GM18505 (cell line): ENCODE measurements at regions not wholly inside any gene's neighbourhood (a gene's known extent, or its start where the extent isn't known, plus 50 kb on each side); places are given as distances from the start of the nearest gene placed in this dataset.

Source experiments
- ATAC-seq: cut with Tn5 transposase; IDR thresholded peaks from one replicate; pipeline ENCODE4 v1.9.1; 2021; ENCODE audit not compliant: unreplicated experiment
- POLR2A ChIP-seq: IDR thresholded peaks from 4 replicates; pipeline ENCODE4 v1.6.1; 2011; ENCODE audit warnings: borderline replicate concordance; ENCODE audit not compliant: insufficient read depth, insufficient read length; ENCODE audit errors: extremely low read depth

DNA sequence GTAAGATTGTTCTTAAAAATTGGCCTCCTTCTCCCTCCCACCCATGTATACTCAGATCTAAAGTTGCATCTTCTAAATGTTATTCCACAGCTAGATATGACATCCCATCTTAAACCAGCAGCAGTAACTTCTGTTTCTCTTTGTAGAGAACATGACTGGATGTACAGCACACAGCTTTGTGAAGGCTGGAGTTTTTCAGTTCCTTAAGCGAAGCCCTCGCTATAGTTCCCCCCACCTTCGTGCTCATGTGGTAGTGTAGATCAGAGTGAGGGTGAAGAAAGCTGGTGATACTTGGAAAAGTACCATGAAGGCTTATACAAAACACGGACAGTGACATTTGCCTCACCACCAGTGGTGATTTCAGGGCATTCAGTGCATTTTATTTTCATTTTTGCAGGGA lies 137.5 kb downstream of the MAT2B start:
- TF ChIP-seq POLR2A, result no peak
- no peak for ATAC-seq

DNA sequence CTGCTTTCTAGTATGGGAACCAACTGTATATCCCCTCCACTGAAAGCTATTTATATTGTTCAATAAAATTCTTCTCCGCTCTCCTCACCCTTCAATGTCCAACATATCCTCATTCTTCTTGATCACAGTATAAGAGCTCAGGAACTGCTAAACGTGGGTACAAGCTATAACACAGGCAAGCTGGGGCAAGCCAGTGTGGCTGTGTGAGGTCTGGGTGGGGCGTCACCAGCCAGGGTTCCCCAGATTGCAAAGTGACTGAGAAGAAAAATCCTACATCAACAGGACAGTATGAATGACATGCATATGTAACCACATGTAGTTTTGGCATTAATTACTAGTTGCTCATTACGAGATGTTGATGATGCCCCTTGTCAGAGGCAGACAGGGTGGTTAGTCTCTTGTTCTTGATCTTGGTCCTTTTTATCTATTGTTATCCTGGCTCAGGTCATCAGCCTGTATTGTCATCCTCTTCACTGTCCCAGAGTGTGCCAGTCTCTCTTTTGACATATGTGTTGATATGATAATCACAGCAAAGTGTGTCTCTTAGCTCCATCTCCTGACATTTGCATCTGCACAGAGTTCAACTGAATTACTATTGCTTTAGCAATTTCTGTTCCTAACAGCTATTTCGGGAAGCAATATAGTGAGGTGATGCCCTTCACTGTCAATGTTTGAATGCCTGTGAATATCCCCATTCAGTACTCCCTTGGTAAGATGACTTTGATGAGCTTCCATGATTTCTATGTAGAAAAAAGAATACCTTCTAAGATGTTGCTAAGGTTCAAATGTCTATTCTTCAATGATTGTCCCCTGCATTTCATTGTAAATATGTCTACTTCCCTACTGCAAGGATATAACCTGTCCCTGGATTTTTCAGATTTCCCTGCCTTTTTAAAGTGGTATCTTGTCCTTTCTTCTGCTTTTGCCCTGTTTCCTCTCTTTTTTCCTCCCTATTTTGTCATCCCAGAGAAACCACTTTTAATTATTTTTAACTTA lies 140.3 kb downstream of the MAT2B start:
- no peak for ATAC-seq
- no peak for TF ChIP-seq POLR2A

DNA sequence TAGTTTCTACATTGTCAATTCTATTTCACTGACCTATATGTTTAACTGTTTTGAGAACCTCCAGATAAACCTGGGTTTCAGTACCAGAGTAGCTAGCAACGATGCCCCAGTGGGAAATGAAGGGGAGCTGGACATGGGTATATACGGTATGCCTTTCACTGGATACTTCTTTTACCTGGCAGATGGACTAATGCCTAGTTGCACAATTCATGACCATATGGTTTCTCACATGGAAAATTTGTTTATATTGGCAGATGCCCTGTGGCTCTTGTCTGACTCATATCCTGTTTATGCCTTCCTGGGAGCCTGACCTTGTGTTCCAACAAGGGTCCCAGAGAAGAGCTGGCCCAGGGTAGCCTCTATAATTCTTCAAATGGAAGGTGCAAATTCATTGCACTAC lies 144.1 kb downstream of the MAT2B start:
- TF ChIP-seq POLR2A, result no peak
- ATAC-seq, result no peak

DNA sequence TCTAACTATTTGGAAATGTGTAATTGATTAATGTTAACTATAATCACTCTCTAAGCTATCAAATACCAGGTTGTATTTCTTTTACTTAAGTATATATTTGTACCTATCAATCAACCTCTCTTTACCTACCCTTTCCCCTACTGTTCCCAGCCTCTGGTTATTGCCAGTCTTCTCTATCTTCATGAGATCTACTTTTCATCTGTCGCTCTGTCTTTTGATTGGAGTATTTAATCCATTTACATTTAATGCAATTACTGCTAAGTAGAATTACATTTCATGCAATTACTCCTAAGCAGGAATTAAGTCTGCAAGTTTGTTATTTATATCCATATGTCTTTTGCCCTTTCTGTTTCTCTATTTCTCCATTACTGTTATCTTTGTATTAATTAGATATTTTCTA lies 148.1 kb downstream of the MAT2B start:
- no peak for TF ChIP-seq POLR2A
- no peak for ATAC-seq

DNA sequence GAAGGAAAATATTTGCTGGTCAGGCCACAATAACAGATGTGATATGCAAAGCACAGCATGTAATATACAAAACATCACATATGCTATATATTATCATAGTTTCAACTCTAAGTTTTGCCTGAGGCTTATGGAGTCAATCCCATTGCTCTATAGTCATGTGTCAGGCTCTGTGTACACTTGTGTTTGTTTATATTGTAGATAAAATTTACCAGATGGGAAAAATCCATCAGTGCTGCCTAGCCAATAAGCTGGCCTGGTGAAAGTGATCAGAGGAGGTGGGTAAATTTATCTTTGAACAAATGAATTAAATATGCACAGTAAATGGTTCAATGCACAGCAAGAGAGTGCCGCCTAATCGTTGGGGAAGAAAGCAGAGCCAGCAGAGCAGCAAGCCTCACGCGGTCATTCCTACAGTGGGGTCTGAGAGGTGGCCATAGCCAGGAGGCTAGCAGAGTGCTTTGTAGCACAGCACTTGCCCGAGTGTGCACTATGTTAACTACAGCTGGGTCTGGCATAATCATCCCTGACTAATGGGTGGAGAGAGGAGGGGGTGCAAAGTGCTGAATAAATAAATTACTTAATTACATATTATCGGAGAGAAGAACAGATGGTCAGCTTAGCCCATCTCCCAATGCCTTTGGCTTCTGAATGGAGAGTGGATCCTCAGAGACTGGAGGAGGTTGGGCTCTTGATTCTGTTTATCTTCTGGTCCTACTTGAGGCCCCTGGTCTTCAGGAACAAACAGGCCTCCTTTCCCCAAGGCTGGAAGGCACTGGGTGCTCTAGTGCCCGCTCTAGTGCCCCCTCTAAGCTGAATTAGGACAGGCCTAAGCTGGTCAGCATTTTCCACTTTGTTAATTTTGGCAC lies 153.5 kb downstream of the MAT2B start:
- TF ChIP-seq POLR2A, result no peak

DNA sequence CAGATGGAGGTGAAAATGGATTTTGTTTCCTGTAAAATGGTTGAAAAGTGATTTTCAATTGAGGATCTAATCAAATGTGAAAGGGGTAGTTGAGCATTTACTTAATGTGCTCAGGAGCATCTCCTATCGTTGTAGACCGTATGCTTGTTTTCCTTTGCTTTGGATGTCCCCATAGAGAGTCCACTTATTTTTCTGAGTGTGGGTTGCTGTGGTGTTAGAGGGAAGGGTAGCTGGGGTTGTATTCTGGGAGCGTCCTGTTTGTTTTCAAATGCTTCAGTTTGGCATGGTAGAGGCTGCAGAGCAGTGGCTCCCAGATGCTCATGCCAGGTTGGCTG lies 154.1 kb downstream of the MAT2B start:
- ATAC-seq, result no peak
- TF ChIP-seq POLR2A, result no peak

More for the DNA sequence above, 153.5 kb downstream of the MAT2B start:
- ATAC-seq, result no peak

DNA sequence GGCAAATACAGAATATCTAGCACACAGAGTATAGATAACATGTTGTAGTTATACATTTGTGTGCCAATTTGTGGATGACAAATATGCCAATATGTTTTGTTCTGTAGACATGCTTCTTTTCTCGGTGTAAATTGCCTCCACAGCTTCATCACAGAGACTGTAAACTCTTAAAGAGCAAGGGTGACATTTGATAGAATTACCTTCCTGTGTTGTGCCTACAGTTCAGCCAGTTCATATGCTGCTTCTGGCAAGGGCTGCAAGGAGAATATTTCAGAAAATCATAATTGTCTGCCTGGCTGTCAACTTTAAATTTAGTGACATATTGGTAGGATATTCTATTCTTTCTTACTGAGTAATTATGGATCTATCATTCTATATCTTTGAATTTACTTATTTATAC lies 155.1 kb downstream of the MAT2B start:
- no peak for ATAC-seq
- no peak for TF ChIP-seq POLR2A

DNA sequence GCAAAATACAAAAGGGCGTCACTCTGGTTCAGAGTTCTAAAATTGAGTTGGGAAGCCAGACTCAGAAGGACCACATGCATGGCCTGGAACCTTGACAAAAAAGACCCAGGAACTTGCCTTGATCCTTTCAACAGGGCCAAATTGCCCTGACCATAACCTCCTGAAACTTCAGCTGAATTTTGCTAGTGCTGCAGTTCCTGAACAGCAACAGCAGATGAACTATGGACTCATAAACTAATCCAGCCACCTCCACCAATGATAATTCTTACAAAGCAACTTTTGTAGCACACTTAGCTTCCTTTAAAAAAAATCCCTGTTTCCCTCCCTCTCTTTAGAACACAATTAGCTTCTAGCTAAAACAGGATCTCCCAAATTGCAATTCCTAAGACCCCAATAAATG lies 155.9 kb downstream of the MAT2B start:
- TF ChIP-seq POLR2A, result no peak
- ATAC-seq, result no peak

DNA sequence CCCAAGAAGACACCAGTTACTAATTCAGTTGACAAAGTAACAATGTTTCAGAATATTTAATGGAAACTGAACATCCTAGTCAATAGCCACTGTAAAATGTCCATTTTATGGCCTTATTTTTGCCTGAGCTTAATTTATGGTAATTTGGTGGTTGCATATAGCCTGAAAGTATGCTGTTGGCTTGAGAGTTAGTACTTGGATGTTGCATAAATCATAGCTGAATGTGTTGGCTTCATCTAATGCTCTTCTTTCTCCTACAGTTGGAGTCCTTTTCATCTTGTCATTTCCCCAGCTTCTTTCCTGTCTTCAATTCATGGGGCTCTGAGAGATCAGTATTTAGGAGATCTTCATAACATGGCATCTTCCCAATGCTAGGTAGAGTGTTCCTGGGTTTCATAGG lies 164.6 kb downstream of the MAT2B start:
- no peak for TF ChIP-seq POLR2A
- no peak for ATAC-seq

DNA sequence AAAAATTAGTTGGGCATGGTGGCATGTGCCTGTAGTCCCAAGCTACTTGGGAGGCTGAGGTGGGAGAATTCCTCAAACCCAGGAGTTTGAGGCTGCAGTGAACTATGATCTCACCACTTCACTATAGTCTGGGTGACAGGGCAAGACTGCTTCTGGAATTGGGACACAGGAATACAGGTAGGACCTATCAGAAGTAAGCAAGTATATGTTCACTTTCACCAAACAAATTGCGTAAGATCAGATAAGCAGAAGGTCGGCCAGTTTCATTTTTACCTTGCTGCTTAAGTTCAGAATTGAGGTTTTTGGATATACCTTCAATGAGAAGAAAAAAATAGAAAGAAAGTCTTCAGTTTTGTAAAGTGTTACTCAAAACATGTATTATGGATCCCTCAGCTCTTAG lies 171.7 kb downstream of the MAT2B start:
- TF ChIP-seq POLR2A, result no peak
- ATAC-seq, result no peak

DNA sequence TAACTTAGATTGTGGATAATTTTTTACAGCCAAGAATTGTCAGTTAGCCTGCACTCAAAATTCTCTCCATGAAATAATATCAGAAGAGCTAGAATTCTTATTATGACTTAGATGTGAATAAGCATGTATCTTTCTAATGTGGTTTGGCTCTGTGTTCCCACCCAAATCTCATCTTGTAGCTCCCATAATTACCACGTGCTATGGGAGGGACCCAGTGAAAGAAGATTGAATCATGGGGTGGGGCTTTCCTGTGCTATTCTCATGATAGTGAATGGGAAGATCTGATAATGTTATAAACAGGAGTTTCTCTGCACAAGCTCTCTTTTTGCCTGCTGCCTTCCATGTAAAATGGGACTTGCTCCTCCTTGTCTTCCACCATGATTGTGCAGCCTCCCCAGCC lies 176.8 kb downstream of the MAT2B start:
- no peak for ATAC-seq
- no peak for TF ChIP-seq POLR2A

DNA sequence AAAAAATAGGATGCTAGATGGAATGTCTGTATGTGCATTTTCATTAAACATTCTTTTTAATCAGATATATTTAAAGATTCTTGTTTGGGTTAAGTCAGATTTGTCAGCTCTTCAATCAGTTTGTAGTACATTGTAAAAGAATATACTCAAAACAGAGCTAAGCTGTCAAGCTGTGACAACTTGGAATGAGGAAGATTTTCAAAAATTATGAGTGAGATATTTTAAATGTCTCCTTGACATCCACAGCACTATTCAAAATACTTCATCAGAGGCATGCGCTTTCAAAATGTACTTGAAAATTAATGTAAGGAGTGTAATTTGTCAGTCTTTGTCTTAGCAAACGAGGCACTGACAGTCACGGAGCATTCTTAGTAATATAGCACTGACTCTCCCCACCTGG lies 182.0 kb downstream of the MAT2B start:
- no peak for TF ChIP-seq POLR2A
- no peak for ATAC-seq

DNA sequence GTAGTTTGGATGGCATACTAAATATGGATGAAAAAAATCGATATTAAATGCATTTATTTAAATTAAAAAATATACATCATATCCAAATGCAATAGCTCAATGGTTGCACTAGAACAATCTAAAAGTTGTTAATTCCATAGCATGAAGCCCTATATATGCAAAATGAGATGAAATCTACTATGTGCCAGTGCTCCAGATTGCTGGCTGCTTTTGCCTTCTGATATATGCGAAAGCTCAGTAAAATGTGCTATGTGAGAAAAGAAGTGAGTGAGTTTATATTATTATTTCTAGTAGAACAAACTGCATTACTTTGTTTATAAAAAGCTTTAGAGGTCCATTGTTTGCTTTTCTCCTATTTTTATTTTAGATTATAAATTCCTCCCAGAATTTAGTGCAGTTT lies 186.7 kb downstream of the MAT2B start:
- no peak for ATAC-seq

More for the DNA sequence above, 186.7 kb downstream of the MAT2B start:
- no peak for TF ChIP-seq POLR2A
